Cerebellar nuclear complex (tissue), 1 donor: ENCODE measurements at regions not wholly inside any gene's neighbourhood (a gene's known extent, or its start where the extent isn't known, plus 50 kb on each side); places are given as distances from the start of the nearest gene placed in this dataset.
A peak's percentile ranks its signal among the peaks of the same experiment; 100 is the strongest.
"Not testable (repeated sequence)": the region's sequence is repeated elsewhere in the genome, so short reads cannot be mapped to it uniquely, and the experiment has no call there.

Source experiments
- DNase-seq, 2 experiments: peaks; one replicate each; lab custom pipeline; 2025; lab: John Stamatoyannopoulos, UW

GRCh38 chr1:14259191-14259757 is 339.2 kb upstream of the KAZN start:
- no peak for DNase-seq

GRCh38 chr1:14260480-14260879 is 338.0 kb upstream of the KAZN start:
- DNase-seq: no peak

- no peak for DNase-seq
Measured at GRCh38 chr1:14261395-14261794, 337.1 kb upstream of the KAZN start.

GRCh38 chr1:14262637-14263036 is 335.8 kb upstream of the KAZN start:
- no peak for DNase-seq

GRCh38 chr1:14263225-14263624 is 335.3 kb upstream of the KAZN start:
- no peak for DNase-seq

- DNase-seq: no peak
Measured at GRCh38 chr1:14263671-14264070, 334.8 kb upstream of the KAZN start.

- no peak for DNase-seq
Measured at GRCh38 chr1:14265495-14265894, 333.0 kb upstream of the KAZN start.

- DNase-seq: no peak
Measured at GRCh38 chr1:14267991-14268390, 330.5 kb upstream of the KAZN start.

- no peak for DNase-seq
Measured at GRCh38 chr1:14270821-14271220, 327.7 kb upstream of the KAZN start.

GRCh38 chr1:14273811-14274210 is 324.7 kb upstream of the KAZN start:
- no peak for DNase-seq

- DNase-seq: not testable (repeated sequence)
Measured at GRCh38 chr1:14279891-14280290, 318.6 kb upstream of the KAZN start.

GRCh38 chr1:14280909-14281308 is 317.6 kb upstream of the KAZN start:
- no peak for DNase-seq

GRCh38 chr1:14281412-14281811 is 317.1 kb upstream of the KAZN start:
- no peak for DNase-seq

- peak in 1 of 2 experiments; percentile 41 for DNase-seq
Measured at GRCh38 chr1:14282707-14283106, 315.8 kb upstream of the KAZN start.

GRCh38 chr1:14285238-14285637 is 313.2 kb upstream of the KAZN start:
- DNase-seq: no peak

- not testable (repeated sequence) for DNase-seq
Measured at GRCh38 chr1:14291182-14291581, 307.3 kb upstream of the KAZN start.

GRCh38 chr1:14292520-14292919 is 306.0 kb upstream of the KAZN start:
- DNase-seq: no peak

GRCh38 chr1:14294006-14294405 is 304.5 kb upstream of the KAZN start:
- DNase-seq: no peak

- no peak for DNase-seq
Measured at GRCh38 chr1:14294860-14295536, 303.5 kb upstream of the KAZN start.

- no peak for DNase-seq
Measured at GRCh38 chr1:14296795-14297194, 301.7 kb upstream of the KAZN start.

- DNase-seq: no peak
Measured at GRCh38 chr1:14297356-14297755, 301.1 kb upstream of the KAZN start.

GRCh38 chr1:14298806-14299205 is 299.7 kb upstream of the KAZN start:
- no peak for DNase-seq

GRCh38 chr1:14300991-14301703 is 297.3 kb upstream of the KAZN start:
- DNase-seq: peak; percentile 9 to 17

GRCh38 chr1:14301704-14302024 is 296.8 kb upstream of the KAZN start:
- no peak for DNase-seq
